HG02571 (cell line): ENCODE measurements at regions not wholly inside any gene's neighbourhood (a gene's known extent, or its start where the extent isn't known, plus 50 kb on each side); places are given as distances from the start of the nearest gene placed in this dataset.
A peak's percentile ranks its signal among the peaks of the same experiment; 100 is the strongest.

Experiments used
- ATAC-seq: cut with Tn5 transposase; IDR thresholded peaks from one replicate; pipeline ENCODE4 v1.9.1; 2021; ENCODE audit warnings: mild to moderate bottlenecking, moderate library complexity; ENCODE audit not compliant: unreplicated experiment

- no peak for ATAC-seq
Observed at GRCh38 chr6:149261364-149262040, 56.0 kb upstream of the TAB2 start.

- no peak for ATAC-seq
Observed at GRCh38 chr6:149263321-149263720, 54.2 kb upstream of the TAB2 start.

GRCh38 chr6:149264629-149265028, 52.9 kb upstream of the TAB2 start:
- no peak for ATAC-seq

- no peak for ATAC-seq
Observed at GRCh38 chr6:149265945-149266344, 51.6 kb upstream of the TAB2 start.

- peak; percentile 69 for ATAC-seq
Observed at GRCh38 chr6:149266659-149267058, 50.9 kb upstream of the TAB2 start.

- ATAC-seq = no peak
Observed at GRCh38 chr6:149267072-149267471, 50.4 kb upstream of the TAB2 start.

- ATAC-seq = no peak
Observed at GRCh38 chr6:149267513-149268043, 49.9 kb upstream of the TAB2 start.
